ENCODE measurements at regions not wholly inside any gene's neighbourhood (a gene's known extent, or its start where the extent isn't known, plus 50 kb on each side); places are given as distances from the start of the nearest gene placed in this dataset.

DNA sequence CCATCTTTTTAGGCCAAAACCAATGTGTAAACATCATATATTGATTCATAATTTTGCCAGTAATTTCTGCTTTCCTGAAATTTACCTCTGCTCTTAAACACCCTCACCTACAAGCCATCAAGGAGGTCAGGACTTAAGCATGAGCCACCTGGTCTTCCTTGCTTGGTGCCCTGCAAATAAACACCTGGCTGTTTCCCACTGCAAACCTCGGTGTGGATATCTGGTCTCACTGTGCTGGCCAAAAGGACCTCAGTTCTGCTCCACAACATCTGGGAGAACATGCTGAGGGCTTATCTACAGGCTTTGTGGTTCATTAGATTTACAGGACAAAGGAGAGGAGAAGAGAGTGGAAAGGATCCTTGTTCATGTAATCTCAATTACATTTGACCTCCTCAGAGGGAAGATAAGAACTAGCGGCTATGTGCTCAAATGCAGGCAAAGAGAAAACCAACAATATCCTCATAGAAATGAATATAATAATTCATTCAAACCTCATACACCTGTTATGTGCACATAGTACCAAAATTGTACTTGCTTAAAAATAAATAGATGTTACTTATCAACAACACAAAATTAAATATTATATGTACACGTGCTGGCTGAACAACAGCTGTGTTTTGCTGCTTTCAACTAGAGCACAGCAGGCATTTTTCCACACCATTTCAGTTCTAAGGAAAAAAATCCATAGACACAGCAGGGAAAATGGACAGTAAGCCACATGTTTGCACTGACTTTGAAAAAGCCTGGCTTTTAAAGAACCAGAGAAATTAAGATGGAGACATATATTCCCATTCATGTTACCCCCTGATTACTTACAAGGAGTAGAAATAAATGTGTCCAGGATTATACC is 465.1 kb downstream of the LPIN1 start:
- no peaks in the 10 kb centered on the region for H3K4me1 ChIP-seq

GRCh38 chr2:12212841-12213597 is 466.6 kb downstream of the LPIN1 start:
- no peaks in the 10 kb centered on the region for H3K9me3 ChIP-seq
- intact Hi-C loops (cut with DNase I) = no loop called here
- H3K4me1 ChIP-seq = no peaks in the 10 kb centered on the region
- ATAC-seq = no peak
- H3K27me3 ChIP-seq = no peaks in the 10 kb centered on the region
- no peak overlapping the region for H3K27ac ChIP-seq
- DNase-seq = no peak
- TF ChIP-seq CTCF (IDR thresholded peaks at IDR 0.05) = no peak
- no peaks in the 10 kb centered on the region for H3K36me3 ChIP-seq
- H3K4me3 ChIP-seq = no peak overlapping the region

More for the DNA sequence above, 465.1 kb downstream of the LPIN1 start:
- H3K27ac ChIP-seq = no peak overlapping the region
- no peaks in the 10 kb centered on the region for H3K36me3 ChIP-seq
- TF ChIP-seq CTCF (IDR thresholded peaks at IDR 0.05) = no peak
- H3K4me3 ChIP-seq = no peak overlapping the region
- DNase-seq (no peak), ATAC-seq (no peak)
- no peaks in the 10 kb centered on the region for H3K27me3 ChIP-seq
- intact Hi-C loops (cut with DNase I) = no loop called here
- H3K9me3 ChIP-seq = no peaks in the 10 kb centered on the region

DNA sequence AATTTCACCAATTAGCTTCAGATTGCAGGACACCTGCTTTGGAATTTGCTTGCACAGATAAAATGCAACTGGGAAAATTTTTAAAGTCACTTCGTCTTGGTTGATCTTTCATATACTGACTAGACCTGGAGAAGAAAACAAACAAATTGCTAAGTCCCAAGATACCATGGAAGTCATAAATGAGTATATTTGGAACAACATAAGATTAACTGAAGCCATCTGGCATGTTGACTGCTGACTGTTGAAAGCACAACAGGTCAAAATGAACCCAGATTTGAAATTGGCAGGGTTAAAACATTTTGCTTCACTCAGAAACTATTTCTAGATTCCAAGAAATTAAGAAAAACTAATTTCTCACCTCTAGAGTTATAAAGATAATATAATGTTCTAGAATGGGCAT is 470.7 kb downstream of the LPIN1 start:
- Histone ChIP-seq H3K36me3 (no peaks in the 10 kb centered on the region), H3K9me3 (no peaks in the 10 kb centered on the region), H3K4me1 (no peaks in the 10 kb centered on the region), H3K4me3 (no peak overlapping the region), H3K27me3 (no peaks in the 10 kb centered on the region), H3K27ac (no peak overlapping the region)
- intact Hi-C loops (cut with DNase I) = no loop called here
- TF ChIP-seq CTCF (IDR thresholded peaks at IDR 0.05) = no peak
- no peak for DNase-seq
- no peak for ATAC-seq

- no peak overlapping the region for H3K4me3 ChIP-seq
- ATAC-seq (no peak), DNase-seq (no peak)
- intact Hi-C loops (cut with DNase I) = no loop called here
- H3K36me3 ChIP-seq = no peaks in the 10 kb centered on the region
- H3K9me3 ChIP-seq = no peaks in the 10 kb centered on the region
- H3K27ac ChIP-seq = no peak overlapping the region
- no peak for TF ChIP-seq CTCF (IDR thresholded peaks at IDR 0.05)
- no peaks in the 10 kb centered on the region for H3K4me1 ChIP-seq
- H3K27me3 ChIP-seq = no peaks in the 10 kb centered on the region
These were observed 473.3 kb downstream of the LPIN1 start for GRCh38 chr2:12219761-12220160.

DNA sequence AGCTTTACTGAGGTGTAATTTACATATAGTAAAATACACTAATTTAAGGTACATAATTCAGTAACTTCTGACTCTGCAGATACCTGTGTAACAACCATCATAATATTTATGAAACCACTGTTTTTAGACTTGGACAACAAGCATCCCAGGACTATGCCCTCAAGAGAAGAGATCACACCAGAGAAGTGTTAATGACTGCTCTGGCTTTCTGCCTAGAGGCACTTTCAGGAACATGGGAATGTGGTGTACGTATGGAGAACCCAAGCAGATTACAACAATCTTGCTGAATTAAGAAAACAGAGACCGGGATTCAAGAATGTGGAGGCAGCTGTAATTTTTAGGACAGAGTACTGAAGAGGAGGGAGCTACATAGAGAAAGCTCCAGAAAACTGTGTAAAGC is 475.2 kb downstream of the LPIN1 start:
- Histone ChIP-seq H3K4me3 (no peak overlapping the region), H3K36me3 (no peaks in the 10 kb centered on the region), H3K27me3 (no peaks in the 10 kb centered on the region), H3K4me1 (no peaks in the 10 kb centered on the region), H3K27ac (no peak overlapping the region), H3K9me3 (no peaks in the 10 kb centered on the region)
- no peak for TF ChIP-seq CTCF (IDR thresholded peaks at IDR 0.05)
- DNase-seq = no peak
- ATAC-seq = no peak
- intact Hi-C loops (cut with DNase I) = no loop called here
